Endodermal cell (in vitro differentiated cells): ENCODE measurements at regions not wholly inside any gene's neighbourhood (a gene's known extent, or its start where the extent isn't known, plus 50 kb on each side); places are given as distances from the start of the nearest gene placed in this dataset.

Source experiments
- DNase-seq: peaks from one replicate; pipeline ENCODE4 v3.0.0-alpha.2; 2017
- H3K27ac ChIP-seq: 2 replicates; pipeline ENCODE4 v1.5.1; 2013; ENCODE audit warnings: mild to moderate bottlenecking, low read depth, low read length, moderate library complexity
- H3K27me3 ChIP-seq: 2 replicates; pipeline ENCODE4 v1.6.1; 2013; ENCODE audit warnings: mild to moderate bottlenecking, low read length, moderate library complexity; ENCODE audit not compliant: insufficient read depth, control insufficient read depth, poor library complexity, severe bottlenecking
- H3K36me3 ChIP-seq: 2 replicates; pipeline ENCODE4 v1.7.0; 2013; ENCODE audit warnings: mild to moderate bottlenecking, low read length, moderate library complexity; ENCODE audit not compliant: control insufficient read depth, insufficient read depth
- H3K4me1 ChIP-seq: one replicate; pipeline ENCODE4 v1.7.0; 2013; ENCODE audit warnings: low read length; ENCODE audit not compliant: control insufficient read depth, insufficient read depth
- H3K4me3 ChIP-seq: 2 replicates; pipeline ENCODE4 v1.5.1; 2013; ENCODE audit warnings: mild to moderate bottlenecking, low read length, moderate library complexity
- H3K9ac ChIP-seq: 2 replicates; pipeline ENCODE4 v1.6.1; 2013; ENCODE audit warnings: mild to moderate bottlenecking, low read length, moderate library complexity; ENCODE audit not compliant: poor library complexity, severe bottlenecking; ENCODE audit errors: extremely low read depth
- H3K9me3 ChIP-seq: 2 replicates; pipeline ENCODE4 v1.6.1; 2013; ENCODE audit warnings: mild to moderate bottlenecking, low read length, moderate library complexity; ENCODE audit not compliant: control insufficient read depth
- H3K27ac Mint-ChIP-seq: 2 replicates; pipeline ENCODE4 v1.8.0; 2020; ENCODE audit warnings: mixed read lengths
- H3K27me3 Mint-ChIP-seq: 2 replicates; pipeline ENCODE4 v1.8.0; 2021; ENCODE audit warnings: mild to moderate bottlenecking, mixed read lengths; ENCODE audit not compliant: insufficient read depth
- H3K36me3 Mint-ChIP-seq: 2 replicates; pipeline ENCODE4 v1.8.0; 2020; ENCODE audit warnings: low read depth, mixed read lengths
- H3K4me1 Mint-ChIP-seq: 2 replicates; pipeline ENCODE4 v1.8.0; 2020; ENCODE audit warnings: mixed read lengths
- H3K4me3 Mint-ChIP-seq: 2 replicates; pipeline ENCODE4 v1.8.0; 2020; ENCODE audit warnings: mild to moderate bottlenecking, moderate library complexity, mixed read lengths
- H3K9me3 Mint-ChIP-seq: 2 replicates; pipeline ENCODE4 v1.8.0; 2020; ENCODE audit warnings: mild to moderate bottlenecking, mixed read lengths
- CTCF ChIP-seq: fragments of 200-600 bp; sonication (generic); conservative IDR thresholded peaks from 2 replicates; pipeline ENCODE4 v1.5.0; 2021; ENCODE audit warnings: antibody characterized with exemption, mild to moderate bottlenecking
- WGBS, 2 experiments: methylation state at CpG; one replicate each; pipeline versions ENCODE4 v1.1.5 to v1.1.7; 2013; ENCODE audit warnings: missing lambda C conversion rate in 2 of 2, mixed read lengths in 1 of 2; ENCODE audit not compliant: insufficient coverage in 1 of 2, insufficient read length in 1 of 2; 5-methylcytosine and 5-hydroxymethylcytosine counted together

GRCh38 chr5:74431290-74431669 lies 209.2 kb downstream of the ENC1 start:
- TF ChIP-seq CTCF = no peak
- H3K9me3 Mint-ChIP-seq = peaks cover 9% of the 10 kb centered on the region
- Histone ChIP-seq H3K4me3 (no peak overlapping the region), H3K27me3 (no peaks in the 10 kb centered on the region), H3K27ac (no peak overlapping the region), H3K9ac (no peak overlapping the region), H3K9me3 (peaks cover 25% of the 10 kb centered on the region), H3K4me1 (peaks cover 16% of the 10 kb centered on the region), H3K36me3 (no peaks in the 10 kb centered on the region)
- DNase-seq = no peak
- no peak overlapping the region for H3K27ac Mint-ChIP-seq
- H3K27me3 Mint-ChIP-seq = peaks cover 11% of the 10 kb centered on the region
- WGBS, 2 experiments = 89 to 100% methylated on average over 1 to 2 of the region's 2 CpGs
- no peak overlapping the region for H3K4me3 Mint-ChIP-seq
- no peaks in the 10 kb centered on the region for H3K36me3 Mint-ChIP-seq
- H3K4me1 Mint-ChIP-seq = peaks cover 19% of the 10 kb centered on the region

- Mint-ChIP-seq H3K4me1 (peaks cover 19% of the 10 kb centered on the region), H3K27ac (no peak overlapping the region), H3K27me3 (peaks cover 12% of the 10 kb centered on the region), H3K36me3 (no peaks in the 10 kb centered on the region), H3K9me3 (peaks cover 9% of the 10 kb centered on the region), H3K4me3 (no peak overlapping the region)
- H3K4me1 ChIP-seq = peaks cover 16% of the 10 kb centered on the region
- no peak overlapping the region for H3K9ac ChIP-seq
- no peaks in the 10 kb centered on the region for H3K27me3 ChIP-seq
- no peak for DNase-seq
- peaks cover 25% of the 10 kb centered on the region for H3K9me3 ChIP-seq
- H3K27ac ChIP-seq = no peak overlapping the region
- no peak for TF ChIP-seq CTCF
- 87 to 100% methylated on average over 2 to 4 of the region's 4 CpGs for WGBS, 2 experiments
- H3K36me3 ChIP-seq = no peaks in the 10 kb centered on the region
- no peak overlapping the region for H3K4me3 ChIP-seq
These were observed 209.8 kb downstream of the ENC1 start for GRCh38 chr5:74430631-74431289.

- no peak for TF ChIP-seq CTCF
- Histone ChIP-seq H3K4me3 (no peak overlapping the region), H3K9ac (no peak overlapping the region), H3K9me3 (peaks cover 25% of the 10 kb centered on the region), H3K4me1 (peaks cover 14% of the 10 kb centered on the region), H3K27me3 (no peaks in the 10 kb centered on the region), H3K27ac (no peak overlapping the region), H3K36me3 (no peaks in the 10 kb centered on the region)
- 71 to 72% methylated on average over 4 of the region's 4 CpGs for WGBS, 2 experiments
- Mint-ChIP-seq H3K4me1 (peaks cover 14% of the 10 kb centered on the region), H3K27ac (no peak overlapping the region), H3K9me3 (peaks cover 9% of the 10 kb centered on the region), H3K4me3 (no peak overlapping the region), H3K27me3 (peaks cover 12% of the 10 kb centered on the region), H3K36me3 (no peaks in the 10 kb centered on the region)
- no peak for DNase-seq
These were observed 211.0 kb downstream of the ENC1 start for GRCh38 chr5:74429495-74429894.
